Activated CD8-positive, alpha-beta T cell treated with anti-CD3 and anti-CD28 coated beads for 36 hours (primary cell): ENCODE measurements at regions not wholly inside any gene's neighbourhood (a gene's known extent, or its start where the extent isn't known, plus 50 kb on each side); places are given as distances from the start of the nearest gene placed in this dataset.

ENCODE experiments used
- ATAC-seq: fragments of 200-7000 bp; cut with Tn5 transposase; one replicate; pipeline ENCODE4 v1.10.0; 2021; ENCODE audit warnings: mild to moderate bottlenecking, moderate library complexity
- CTCF ChIA-PET: fragments of 350-600 bp; sonication (Branson Sonifier 250); formaldehyde crosslinking; loops from one replicate; lab custom pipeline; 2021; ENCODE audit warnings: antibody characterized with exemption; lab: Charles Lee
- POLR2A ChIA-PET: fragments of 350-600 bp; sonication (Branson Sonifier 250); formaldehyde crosslinking; loops from one replicate; lab custom pipeline; 2021; ENCODE audit warnings: antibody characterized with exemption; lab: Charles Lee
- DNase-seq: peaks from one replicate; pipeline ENCODE4 v3.0.0-alpha.2; 2020
- H3K27ac Mint-ChIP-seq: one replicate; pipeline ENCODE4 v1.8.0; 2021; ENCODE audit warnings: mild to moderate bottlenecking, mixed read lengths
- H3K27me3 Mint-ChIP-seq: one replicate; pipeline ENCODE4 v1.8.0; 2021; ENCODE audit warnings: mixed read lengths
- H3K36me3 Mint-ChIP-seq: one replicate; pipeline ENCODE4 v1.8.0; 2021; ENCODE audit warnings: low read depth, mixed read lengths
- H3K4me1 Mint-ChIP-seq: one replicate; pipeline ENCODE4 v1.8.0; 2021; ENCODE audit warnings: low read depth, mixed read lengths
- H3K4me3 Mint-ChIP-seq: one replicate; pipeline ENCODE4 v1.8.0; 2021; ENCODE audit warnings: mild to moderate bottlenecking, moderate library complexity, mixed read lengths
- H3K9me3 Mint-ChIP-seq: one replicate; pipeline ENCODE4 v1.8.0; 2021; ENCODE audit warnings: mixed read lengths
- CTCF ChIP-seq: fragments of 200-600 bp; IDR thresholded peaks from one replicate; pipeline ENCODE4 v1.8.0; 2022; ENCODE audit warnings: antibody characterized with exemption, mild to moderate bottlenecking
- intact Hi-C: fragments of 100-400 bp; cut with micrococcal nuclease; formaldehyde crosslinking; loops from one replicate; pipeline ENCODE4 v1.10.0; 2022

- ChIA-PET POLR2A (no interaction called here), CTCF (no interaction called here)
- no peak for ATAC-seq
Measured at GRCh38 chr12:42010715-42011114, 134.0 kb downstream of the GXYLT1 start.

GRCh38 chr12:42010257-42010656 lies 134.4 kb downstream of the GXYLT1 start:
- no peak overlapping the region for H3K4me3 Mint-ChIP-seq
- no peaks in the 10 kb centered on the region for H3K9me3 Mint-ChIP-seq
- no peak for TF ChIP-seq CTCF
- POLR2A ChIA-PET = no interaction called here
- intact Hi-C loops = no loop called here
- H3K4me1 Mint-ChIP-seq = no peaks in the 10 kb centered on the region
- DNase-seq (no peak), ATAC-seq (no peak)
- no peaks in the 10 kb centered on the region for H3K36me3 Mint-ChIP-seq
- H3K27ac Mint-ChIP-seq = no peak overlapping the region
- CTCF ChIA-PET = no interaction called here
- no peaks in the 10 kb centered on the region for H3K27me3 Mint-ChIP-seq

More at GRCh38 chr12:42010715-42011114, 134.0 kb downstream of the GXYLT1 start:
- intact Hi-C loops = no loop called here
- Mint-ChIP-seq H3K27me3 (peaks cover under 1% of the 10 kb centered on the region), H3K4me3 (no peak overlapping the region), H3K4me1 (no peaks in the 10 kb centered on the region), H3K36me3 (no peaks in the 10 kb centered on the region), H3K27ac (no peak overlapping the region), H3K9me3 (no peaks in the 10 kb centered on the region)
- no peak for TF ChIP-seq CTCF
- no peak for DNase-seq

GRCh38 chr12:42008996-42009395 lies 135.7 kb downstream of the GXYLT1 start:
- H3K27me3 Mint-ChIP-seq = no peaks in the 10 kb centered on the region
- no peak for DNase-seq
- POLR2A ChIA-PET = no interaction called here
- no peak for ATAC-seq
- H3K27ac Mint-ChIP-seq = no peak overlapping the region
- H3K9me3 Mint-ChIP-seq = no peaks in the 10 kb centered on the region
- CTCF ChIA-PET = no interaction called here
- intact Hi-C loops = no loop called here
- TF ChIP-seq CTCF = no peak
- H3K4me1 Mint-ChIP-seq = no peaks in the 10 kb centered on the region
- no peak overlapping the region for H3K4me3 Mint-ChIP-seq
- no peaks in the 10 kb centered on the region for H3K36me3 Mint-ChIP-seq

- no peak overlapping the region for H3K27ac Mint-ChIP-seq
- no peak for ATAC-seq
Measured at GRCh38 chr12:42003031-42003430, 141.6 kb downstream of the GXYLT1 start.

GRCh38 chr12:42002563-42002962 lies 142.1 kb downstream of the GXYLT1 start:
- Mint-ChIP-seq H3K27ac (no peak overlapping the region), H3K27me3 (peaks cover 3% of the 10 kb centered on the region), H3K9me3 (no peaks in the 10 kb centered on the region), H3K4me3 (no peak overlapping the region), H3K36me3 (no peaks in the 10 kb centered on the region), H3K4me1 (no peaks in the 10 kb centered on the region)
- intact Hi-C loops = no loop called here
- ChIA-PET CTCF (interaction anchor here (2.2 kb wide), 1 partner anchor 22 kb away, joined by 12 read pairs; no protein-coding TSS in a partner anchor), POLR2A (no interaction called here)
- DNase-seq (no peak), ATAC-seq (no peak)
- TF ChIP-seq CTCF = no peak

More at GRCh38 chr12:42003031-42003430, 141.6 kb downstream of the GXYLT1 start:
- DNase-seq = no peak
- intact Hi-C loops = no loop called here
- CTCF ChIA-PET = interaction anchor here (2.2 kb wide), 1 partner anchor 21 kb away, joined by 12 read pairs; no protein-coding TSS in a partner anchor
- Mint-ChIP-seq H3K36me3 (no peaks in the 10 kb centered on the region), H3K4me3 (no peak overlapping the region), H3K9me3 (no peaks in the 10 kb centered on the region), H3K27me3 (peaks cover 3% of the 10 kb centered on the region), H3K4me1 (no peaks in the 10 kb centered on the region)
- TF ChIP-seq CTCF = no peak
- POLR2A ChIA-PET = no interaction called here
